ENCODE measurements at regions not wholly inside any gene's neighbourhood (a gene's known extent, or its start where the extent isn't known, plus 50 kb on each side); places are given as distances from the start of the nearest gene placed in this dataset.

- TF ChIP-seq POLR2AphosphoS5 (IDR thresholded peaks at IDR 0.05; ENCODE audit: insufficient read depth, low read depth, low read length) (no peak), CTCF (IDR thresholded peaks at IDR 0.05; ENCODE audit: extremely low read depth in 1 of 2, insufficient read depth in 1 of 2, low read depth in 1 of 2, low read length in 2 of 2) (no peak), POLR2A (IDR thresholded peaks at IDR 0.05; ENCODE audit: low read depth, low read length) (no peak), EZH2 (IDR thresholded peaks at IDR 0.05; ENCODE audit: borderline replicate concordance, low read depth, low read length, severe bottlenecking) (no peak)
These were observed 116.8 kb downstream of the COPS8 start for GRCh38 chr2:237202288-237203030.
